Activated naive CD8-positive, alpha-beta T cell treated with anti-CD3 and anti-CD28 coated beads, Interleukin-2, amount 10 ng/mL, durations not matched to agents 7 days and 5 days (primary cell): ENCODE measurements at regions not wholly inside any gene's neighbourhood (a gene's known extent, or its start where the extent isn't known, plus 50 kb on each side); places are given as distances from the start of the nearest gene placed in this dataset.

Experiments used
- ATAC-seq: fragments of 150-1000 bp; cut with Tn5 transposase; one replicate; pipeline ENCODE4 v1.10.0; 2021; ENCODE audit warnings: low read depth, moderate library complexity
- POLR2A ChIA-PET: fragments of 350-600 bp; sonication (Branson Sonifier 250); formaldehyde crosslinking; loops from one replicate; lab custom pipeline; 2021; ENCODE audit warnings: antibody characterized with exemption; lab: Charles Lee
- DNase-seq: peaks from one replicate; pipeline ENCODE4 v3.0.0; 2021
- H3K27ac Mint-ChIP-seq: one replicate; pipeline ENCODE4 v1.8.0; 2022; ENCODE audit warnings: mild to moderate bottlenecking, mixed read lengths
- H3K27me3 Mint-ChIP-seq: one replicate; pipeline ENCODE4 v1.8.0; 2022; ENCODE audit warnings: mild to moderate bottlenecking, moderate library complexity, mixed read lengths
- H3K36me3 Mint-ChIP-seq: one replicate; pipeline ENCODE4 v1.8.0; 2021; ENCODE audit warnings: mild to moderate bottlenecking, mixed read lengths
- H3K4me1 Mint-ChIP-seq: one replicate; pipeline ENCODE4 v1.8.0; 2021; ENCODE audit warnings: mixed read lengths
- H3K4me3 Mint-ChIP-seq: one replicate; pipeline ENCODE4 v1.8.0; 2022; ENCODE audit warnings: mild to moderate bottlenecking, moderate library complexity, mixed read lengths
- H3K9me3 Mint-ChIP-seq: one replicate; pipeline ENCODE4 v1.8.0; 2021; ENCODE audit warnings: mixed read lengths

- ATAC-seq = no peak
- H3K9me3 Mint-ChIP-seq = peaks cover 6% of the 10 kb centered on the region
- H3K27me3 Mint-ChIP-seq = peaks cover 2% of the 10 kb centered on the region
- no peak for DNase-seq
- no peaks in the 10 kb centered on the region for H3K4me1 Mint-ChIP-seq
- H3K27ac Mint-ChIP-seq = no peak overlapping the region
- peaks cover 2% of the 10 kb centered on the region for H3K36me3 Mint-ChIP-seq
- no peak overlapping the region for H3K4me3 Mint-ChIP-seq
- POLR2A ChIA-PET = no interaction called here
These were observed 109.2 kb upstream of the ABCA1 start for GRCh38 chr9:105037139-105037538.

- POLR2A ChIA-PET = no interaction called here
- ATAC-seq (no peak), DNase-seq (no peak)
- H3K27ac Mint-ChIP-seq = no peak overlapping the region
- H3K9me3 Mint-ChIP-seq = peaks cover 6% of the 10 kb centered on the region
- H3K36me3 Mint-ChIP-seq = peaks cover 2% of the 10 kb centered on the region
- no peaks in the 10 kb centered on the region for H3K4me1 Mint-ChIP-seq
- no peak overlapping the region for H3K4me3 Mint-ChIP-seq
- peaks cover 6% of the 10 kb centered on the region for H3K27me3 Mint-ChIP-seq
These were observed 110.1 kb upstream of the ABCA1 start for GRCh38 chr9:105038051-105038450.

GRCh38 chr9:105039175-105039799 lies 111.3 kb upstream of the ABCA1 start:
- Mint-ChIP-seq H3K4me3 (no peak overlapping the region), H3K27me3 (peaks cover 6% of the 10 kb centered on the region), H3K36me3 (peaks cover 2% of the 10 kb centered on the region), H3K4me1 (no peaks in the 10 kb centered on the region), H3K27ac (no peak overlapping the region), H3K9me3 (peaks cover 2% of the 10 kb centered on the region)
- DNase-seq (no peak), ATAC-seq (no peak)
- POLR2A ChIA-PET = no interaction called here

GRCh38 chr9:105043370-105043936 lies 115.5 kb upstream of the ABCA1 start:
- POLR2A ChIA-PET = no interaction called here
- DNase-seq (no peak), ATAC-seq (no peak)
- Mint-ChIP-seq H3K4me1 (no peaks in the 10 kb centered on the region), H3K4me3 (no peak overlapping the region), H3K27ac (no peak overlapping the region), H3K9me3 (no peaks in the 10 kb centered on the region), H3K27me3 (peaks cover 8% of the 10 kb centered on the region), H3K36me3 (no peaks in the 10 kb centered on the region)

- Mint-ChIP-seq H3K27me3 (peaks cover 10% of the 10 kb centered on the region), H3K4me1 (no peaks in the 10 kb centered on the region), H3K4me3 (no peak overlapping the region), H3K36me3 (no peaks in the 10 kb centered on the region), H3K27ac (no peak overlapping the region), H3K9me3 (no peaks in the 10 kb centered on the region)
- DNase-seq = no peak
- POLR2A ChIA-PET = no interaction called here
- no peak for ATAC-seq
These were observed 116.6 kb upstream of the ABCA1 start for GRCh38 chr9:105044518-105044917.

- H3K9me3 Mint-ChIP-seq = no peaks in the 10 kb centered on the region
- no peak for DNase-seq
- POLR2A ChIA-PET = no interaction called here
- no peak overlapping the region for H3K27ac Mint-ChIP-seq
- no peaks in the 10 kb centered on the region for H3K4me1 Mint-ChIP-seq
- H3K27me3 Mint-ChIP-seq = peaks cover 10% of the 10 kb centered on the region
- H3K36me3 Mint-ChIP-seq = no peaks in the 10 kb centered on the region
- ATAC-seq = no peak
- H3K4me3 Mint-ChIP-seq = no peak overlapping the region
These were observed 119.2 kb upstream of the ABCA1 start for GRCh38 chr9:105046907-105047741.

GRCh38 chr9:105047742-105048041 lies 119.7 kb upstream of the ABCA1 start:
- no peaks in the 10 kb centered on the region for H3K36me3 Mint-ChIP-seq
- POLR2A ChIA-PET = no interaction called here

GRCh38 chr9:105048331-105048730 lies 120.4 kb upstream of the ABCA1 start:
- Mint-ChIP-seq H3K36me3 (no peaks in the 10 kb centered on the region), H3K4me3 (no peak overlapping the region), H3K27me3 (peaks cover 6% of the 10 kb centered on the region), H3K9me3 (no peaks in the 10 kb centered on the region), H3K4me1 (peaks cover 3% of the 10 kb centered on the region), H3K27ac (no peak overlapping the region)
- ATAC-seq = no peak
- DNase-seq = no peak
- POLR2A ChIA-PET = no interaction called here

More at GRCh38 chr9:105047742-105048041, 119.7 kb upstream of the ABCA1 start:
- Mint-ChIP-seq H3K4me1 (peaks cover 1% of the 10 kb centered on the region), H3K27me3 (peaks cover 10% of the 10 kb centered on the region), H3K9me3 (no peaks in the 10 kb centered on the region), H3K27ac (no peak overlapping the region), H3K4me3 (no peak overlapping the region)
- DNase-seq (no peak), ATAC-seq (no peak)

- POLR2A ChIA-PET = no interaction called here
- no peak for DNase-seq
- Mint-ChIP-seq H3K36me3 (no peaks in the 10 kb centered on the region), H3K27me3 (peaks cover 5% of the 10 kb centered on the region), H3K4me1 (peaks cover 3% of the 10 kb centered on the region), H3K9me3 (no peaks in the 10 kb centered on the region), H3K4me3 (no peak overlapping the region), H3K27ac (no peak overlapping the region)
- no peak for ATAC-seq
These were observed 122.3 kb upstream of the ABCA1 start for GRCh38 chr9:105050296-105050695.

GRCh38 chr9:105051897-105052296 lies 123.9 kb upstream of the ABCA1 start:
- Mint-ChIP-seq H3K36me3 (no peaks in the 10 kb centered on the region), H3K27ac (no peak overlapping the region), H3K4me3 (no peak overlapping the region), H3K4me1 (peaks cover 3% of the 10 kb centered on the region), H3K9me3 (no peaks in the 10 kb centered on the region), H3K27me3 (peaks cover 5% of the 10 kb centered on the region)
- DNase-seq (no peak), ATAC-seq (no peak)
- POLR2A ChIA-PET = no interaction called here

- no peaks in the 10 kb centered on the region for H3K36me3 Mint-ChIP-seq
- ATAC-seq (no peak), DNase-seq (no peak)
- POLR2A ChIA-PET = no interaction called here
- H3K4me3 Mint-ChIP-seq = no peak overlapping the region
- peaks cover 3% of the 10 kb centered on the region for H3K4me1 Mint-ChIP-seq
- no peak overlapping the region for H3K27ac Mint-ChIP-seq
- peaks cover 5% of the 10 kb centered on the region for H3K27me3 Mint-ChIP-seq
- H3K9me3 Mint-ChIP-seq = no peaks in the 10 kb centered on the region
These were observed 124.4 kb upstream of the ABCA1 start for GRCh38 chr9:105052346-105052745.

- Mint-ChIP-seq H3K4me1 (peaks cover 3% of the 10 kb centered on the region), H3K36me3 (no peaks in the 10 kb centered on the region), H3K27me3 (peaks cover 2% of the 10 kb centered on the region), H3K9me3 (no peaks in the 10 kb centered on the region), H3K4me3 (no peak overlapping the region), H3K27ac (no peak overlapping the region)
- POLR2A ChIA-PET = no interaction called here
- DNase-seq = no peak
- ATAC-seq = no peak
These were observed 125.3 kb upstream of the ABCA1 start for GRCh38 chr9:105053209-105053652.

GRCh38 chr9:105054491-105054890 lies 126.5 kb upstream of the ABCA1 start:
- Mint-ChIP-seq H3K4me1 (peaks cover 3% of the 10 kb centered on the region), H3K27me3 (peaks cover 2% of the 10 kb centered on the region), H3K4me3 (no peak overlapping the region), H3K9me3 (no peaks in the 10 kb centered on the region), H3K27ac (no peak overlapping the region), H3K36me3 (no peaks in the 10 kb centered on the region)
- no peak for ATAC-seq
- POLR2A ChIA-PET = no interaction called here
- no peak for DNase-seq

GRCh38 chr9:105055917-105056316 lies 128.0 kb upstream of the ABCA1 start:
- peaks cover 2% of the 10 kb centered on the region for H3K27me3 Mint-ChIP-seq
- POLR2A ChIA-PET = interaction anchor here (0.6 kb wide), 1 partner anchor 120 kb away, joined by 7 read pairs; no protein-coding TSS in a partner anchor

More at GRCh38 chr9:105055917-105056316, 128.0 kb upstream of the ABCA1 start:
- DNase-seq (no peak), ATAC-seq (no peak)
- Mint-ChIP-seq H3K27ac (no peak overlapping the region), H3K4me1 (peaks cover 3% of the 10 kb centered on the region), H3K9me3 (no peaks in the 10 kb centered on the region), H3K4me3 (no peak overlapping the region), H3K36me3 (no peaks in the 10 kb centered on the region)
